Stomach (tissue), 8 donors: ENCODE measurements at regions not wholly inside any gene's neighbourhood (a gene's known extent, or its start where the extent isn't known, plus 50 kb on each side); places are given as distances from the start of the nearest gene placed in this dataset.

Experiments
- DNase-seq, 2 donors: peaks; one replicate each; pipeline versions ENCODE4 v3.0.0 to v3.0.0-alpha.2; 2013 to 2019
- H3K27ac ChIP-seq, 5 donors: fragments of 200-600 bp in 4 of 5; sonication (generic) in 4 of 5; one replicate each; pipeline ENCODE4 v1.5.1; 2013 to 2019; ENCODE audit warnings: mild to moderate bottlenecking in 1 of 5, moderate library complexity in 1 of 5
- H3K27me3 ChIP-seq, 3 donors: fragments of 200-600 bp; sonication (generic); one replicate each; pipeline ENCODE4 v1.5.1; 2017 to 2019; ENCODE audit warnings: mixed run types in 1 of 3
- H3K36me3 ChIP-seq, 4 donors: fragments of 200-600 bp; sonication (generic); 1 replicate in 3 of 4; 2 replicates in 1 of 4; pipeline ENCODE4 v1.5.1; 2016 to 2019
- H3K4me1 ChIP-seq, 4 donors: fragments of 200-600 bp; sonication (generic); one replicate each; pipeline ENCODE4 v1.5.1; 2016 to 2019
- H3K4me3 ChIP-seq, 4 donors: fragments of 200-600 bp; sonication (generic) in 3 of 4; one replicate each; pipeline ENCODE4 v1.5.1; 2016 to 2019; ENCODE audit warnings: mild to moderate bottlenecking in 1 of 4
- H3K9me3 ChIP-seq, 4 donors: fragments of 200-600 bp; sonication (generic); one replicate each; pipeline ENCODE4 v1.5.1; 2016 to 2019
- CTCF ChIP-seq, 7 experiments: fragments of 450-650 bp in 4 of 7; fragments of 200-600 bp in 3 of 7; sonication (generic) in 3 of 7; IDR thresholded peaks; one replicate each; pipeline ENCODE4 v1.5.1; 2016 to 2019; ENCODE audit warnings: antibody characterized with exemption in 7 of 7, control low read depth in 2 of 7, mild to moderate bottlenecking in 1 of 7
- EP300 ChIP-seq: sonication (generic); formaldehyde crosslinking; IDR thresholded peaks from one replicate; pipeline ENCODE4 v1.6.1; 2017; ENCODE audit warnings: antibody characterized with exemption
- POLR2A ChIP-seq, 4 donors: fragments of 450-650 bp; IDR thresholded peaks; one replicate each; pipeline ENCODE4 v1.6.1; 2016; ENCODE audit warnings: antibody characterized with exemption in 4 of 4, control low read depth in 2 of 4, mild to moderate bottlenecking in 1 of 4, moderate library complexity in 1 of 4
- POLR2AphosphoS5 ChIP-seq, 3 donors: sonication (generic); formaldehyde crosslinking; IDR thresholded peaks; one replicate each; pipeline ENCODE4 v1.6.1; 2016; ENCODE audit warnings: antibody characterized with exemption in 3 of 3
- WGBS, 5 donors: extraction: QIAGEN DNeasy Blood & Tissue Kit in 3 of 5; methylation state at CpG; one replicate each; pipeline versions ENCODE4 v1.1.5 to v1.1.7; 2013 to 2018; 5-methylcytosine and 5-hydroxymethylcytosine counted together
- intact Hi-C: fragments of 100-400 bp; cut with DNase I; formaldehyde crosslinking; loops from one replicate; pipeline ENCODE4 v1.15.1; 2023; ENCODE audit warnings: low total_unique reads
- donor health status: healthy with polysubstance abuse.
- donor health status: Bipolar disorder and iron deficiency.
- donor health status: healthy.

GRCh38 chr6:131383421-131384411 is 189.3 kb upstream of the ARG1 start:
- DNase-seq, result no peak
- Histone ChIP-seq H3K27ac (no peak overlapping the region), H3K36me3 (no peaks in the 10 kb centered on the region), H3K4me1 (no peaks in the 10 kb centered on the region), H3K27me3 (no peaks in the 10 kb centered on the region), H3K4me3 (no peak overlapping the region), H3K9me3 (no peaks in the 10 kb centered on the region)
- 85 to 92% (median 88%) methylated on average over 5 to 6 of the region's 6 CpGs for WGBS, 5 donors
- no peak for TF ChIP-seq POLR2A (IDR thresholded peaks at IDR 0.05)
- TF ChIP-seq CTCF (IDR thresholded peaks at IDR 0.05), result no peak
- TF ChIP-seq POLR2AphosphoS5 (IDR thresholded peaks at IDR 0.05), result no peak
- TF ChIP-seq EP300, result no peak
- intact Hi-C loops, result no loop called here

- H3K4me3 ChIP-seq, result no peak overlapping the region
- H3K4me1 ChIP-seq, result no peaks in the 10 kb centered on the region
- DNase-seq, result peak in 1 of 2 donors; percentile 25
- no peaks in the 10 kb centered on the region for H3K27me3 ChIP-seq
- no peak overlapping the region for H3K27ac ChIP-seq
- H3K9me3 ChIP-seq, result no peaks in the 10 kb centered on the region
- no peak for TF ChIP-seq POLR2AphosphoS5 (IDR thresholded peaks at IDR 0.05)
- no peak for TF ChIP-seq CTCF (IDR thresholded peaks at IDR 0.05)
- no peak for TF ChIP-seq POLR2A (IDR thresholded peaks at IDR 0.05)
- no peak for TF ChIP-seq EP300
- no peaks in the 10 kb centered on the region for H3K36me3 ChIP-seq
- intact Hi-C loops, result no loop called here
- 55 to 78% (median 74%) methylated on average over 5 of the region's 5 CpGs for WGBS, 5 donors
Observed at GRCh38 chr6:131387562-131388447, 185.2 kb upstream of the ARG1 start.

GRCh38 chr6:131390322-131390721 is 182.7 kb upstream of the ARG1 start:
- Histone ChIP-seq H3K4me3 (no peak overlapping the region), H3K9me3 (peaks cover 0 to 4% (median 0%) of the 10 kb centered on the region in 4 donors), H3K27ac (no peak overlapping the region), H3K27me3 (no peaks in the 10 kb centered on the region), H3K4me1 (no peaks in the 10 kb centered on the region), H3K36me3 (no peaks in the 10 kb centered on the region)
- TF ChIP-seq POLR2A (IDR thresholded peaks at IDR 0.05), result no peak
- TF ChIP-seq EP300, result no peak
- TF ChIP-seq POLR2AphosphoS5 (IDR thresholded peaks at IDR 0.05), result no peak
- TF ChIP-seq CTCF (IDR thresholded peaks at IDR 0.05), result no peak
- DNase-seq, result no peak
- intact Hi-C loops, result no loop called here
- 86 to 95% (median 91%) methylated on average over 5 of the region's 5 CpGs for WGBS, 5 donors

GRCh38 chr6:131391116-131391515 is 181.9 kb upstream of the ARG1 start:
- no peaks in the 10 kb centered on the region for H3K4me1 ChIP-seq
- no peak for DNase-seq
- 87 to 97% (median 93%) methylated on average over 1 of the region's 1 CpG for WGBS, 5 donors
- peaks cover 0 to 4% (median 0%) of the 10 kb centered on the region in 4 donors for H3K9me3 ChIP-seq
- no peak for TF ChIP-seq POLR2AphosphoS5 (IDR thresholded peaks at IDR 0.05)
- TF ChIP-seq EP300, result no peak
- TF ChIP-seq CTCF (IDR thresholded peaks at IDR 0.05), result no peak
- TF ChIP-seq POLR2A (IDR thresholded peaks at IDR 0.05), result no peak
- intact Hi-C loops, result no loop called here
- no peak overlapping the region for H3K4me3 ChIP-seq
- H3K36me3 ChIP-seq, result no peaks in the 10 kb centered on the region
- no peaks in the 10 kb centered on the region for H3K27me3 ChIP-seq
- no peak overlapping the region for H3K27ac ChIP-seq
